Left ventricle myocardium inferior (tissue), 1 donor: ENCODE measurements at regions not wholly inside any gene's neighbourhood (a gene's known extent, or its start where the extent isn't known, plus 50 kb on each side); places are given as distances from the start of the nearest gene placed in this dataset.

Experiments used
- DNase-seq: peaks from one replicate; pipeline ENCODE4 v3.0.0-alpha.2; 2020
- H3K27ac ChIP-seq: fragments of 200-600 bp; replicated peaks from 2 replicates; pipeline ENCODE4 v1.8.0; 2021
- H3K27me3 ChIP-seq: fragments of 200-600 bp; 2 replicates; pipeline ENCODE4 v1.8.0; 2021; ENCODE audit warnings: low read depth
- H3K36me3 ChIP-seq: fragments of 200-600 bp; 2 replicates; pipeline ENCODE4 v1.8.0; 2021
- H3K4me1 ChIP-seq: fragments of 200-600 bp; 2 replicates; pipeline ENCODE4 v1.8.0; 2021
- H3K4me3 ChIP-seq: fragments of 200-600 bp; 2 replicates; pipeline ENCODE4 v1.8.0; 2021; ENCODE audit warnings: mild to moderate bottlenecking, moderate library complexity
- H3K9me3 ChIP-seq: fragments of 200-600 bp; replicated peaks from 2 replicates; pipeline ENCODE4 v1.8.0; 2021
- intact Hi-C: fragments of 100-400 bp; cut with micrococcal nuclease; formaldehyde crosslinking; loops from one replicate; pipeline ENCODE4 v1.11.0; 2022
- TF ChIP-seq, protein P1 (sequence below): fragments of 200-600 bp; IDR thresholded peaks from 2 replicates; pipeline ENCODE4 v1.8.0; 2021; ENCODE audit warnings: antibody characterized with exemption, mild to moderate bottlenecking, borderline replicate concordance
- donor health status: DM: no; HTN: yes; CAD: no; lungs with severe emphysema.

GRCh38 chr3:82413171-82413570, 651.7 kb upstream of the GBE1 start:
- Histone ChIP-seq H3K27me3 (no peaks in the 10 kb centered on the region), H3K4me3 (no peak overlapping the region), H3K27ac (no peak overlapping the region), H3K4me1 (no peaks in the 10 kb centered on the region), H3K36me3 (no peaks in the 10 kb centered on the region), H3K9me3 (no peaks in the 10 kb centered on the region)
- no peak for DNase-seq
- intact Hi-C loops: no loop called here
- TF ChIP-seq, protein P1, sequence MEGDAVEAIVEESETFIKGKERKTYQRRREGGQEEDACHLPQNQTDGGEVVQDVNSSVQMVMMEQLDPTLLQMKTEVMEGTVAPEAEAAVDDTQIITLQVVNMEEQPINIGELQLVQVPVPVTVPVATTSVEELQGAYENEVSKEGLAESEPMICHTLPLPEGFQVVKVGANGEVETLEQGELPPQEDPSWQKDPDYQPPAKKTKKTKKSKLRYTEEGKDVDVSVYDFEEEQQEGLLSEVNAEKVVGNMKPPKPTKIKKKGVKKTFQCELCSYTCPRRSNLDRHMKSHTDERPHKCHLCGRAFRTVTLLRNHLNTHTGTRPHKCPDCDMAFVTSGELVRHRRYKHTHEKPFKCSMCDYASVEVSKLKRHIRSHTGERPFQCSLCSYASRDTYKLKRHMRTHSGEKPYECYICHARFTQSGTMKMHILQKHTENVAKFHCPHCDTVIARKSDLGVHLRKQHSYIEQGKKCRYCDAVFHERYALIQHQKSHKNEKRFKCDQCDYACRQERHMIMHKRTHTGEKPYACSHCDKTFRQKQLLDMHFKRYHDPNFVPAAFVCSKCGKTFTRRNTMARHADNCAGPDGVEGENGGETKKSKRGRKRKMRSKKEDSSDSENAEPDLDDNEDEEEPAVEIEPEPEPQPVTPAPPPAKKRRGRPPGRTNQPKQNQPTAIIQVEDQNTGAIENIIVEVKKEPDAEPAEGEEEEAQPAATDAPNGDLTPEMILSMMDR: no peak

- H3K4me3 ChIP-seq: no peak overlapping the region
- DNase-seq: no peak
- no peak overlapping the region for H3K27ac ChIP-seq
- no peaks in the 10 kb centered on the region for H3K9me3 ChIP-seq
- H3K4me1 ChIP-seq: no peaks in the 10 kb centered on the region
- H3K36me3 ChIP-seq: no peaks in the 10 kb centered on the region
- TF ChIP-seq, protein P1: no peak
- intact Hi-C loops: no loop called here
- H3K27me3 ChIP-seq: no peaks in the 10 kb centered on the region
These were observed 648.9 kb upstream of the GBE1 start for GRCh38 chr3:82410366-82410765.

GRCh38 chr3:82409842-82410241, 648.4 kb upstream of the GBE1 start:
- Histone ChIP-seq H3K36me3 (no peaks in the 10 kb centered on the region), H3K27me3 (no peaks in the 10 kb centered on the region), H3K27ac (no peak overlapping the region), H3K9me3 (no peaks in the 10 kb centered on the region), H3K4me3 (no peak overlapping the region), H3K4me1 (no peaks in the 10 kb centered on the region)
- no peak for DNase-seq
- intact Hi-C loops: no loop called here
- TF ChIP-seq, protein P1: no peak

GRCh38 chr3:82392203-82392775, 630.8 kb upstream of the GBE1 start:
- intact Hi-C loops: no loop called here
- Histone ChIP-seq H3K4me1 (no peaks in the 10 kb centered on the region), H3K27me3 (no peaks in the 10 kb centered on the region), H3K36me3 (no peaks in the 10 kb centered on the region), H3K9me3 (no peaks in the 10 kb centered on the region), H3K4me3 (no peak overlapping the region), H3K27ac (no peak overlapping the region)
- DNase-seq: no peak
- TF ChIP-seq, protein P1: no peak

- TF ChIP-seq, protein P1: no peak
- no peaks in the 10 kb centered on the region for H3K27me3 ChIP-seq
- intact Hi-C loops: no loop called here
- no peaks in the 10 kb centered on the region for H3K4me1 ChIP-seq
- H3K4me3 ChIP-seq: no peak overlapping the region
- no peak for DNase-seq
- no peak overlapping the region for H3K27ac ChIP-seq
- H3K9me3 ChIP-seq: no peaks in the 10 kb centered on the region
- H3K36me3 ChIP-seq: no peaks in the 10 kb centered on the region
These were observed 629.4 kb upstream of the GBE1 start for GRCh38 chr3:82390868-82391267.

GRCh38 chr3:82386647-82387046, 625.2 kb upstream of the GBE1 start:
- Histone ChIP-seq H3K4me3 (no peak overlapping the region), H3K27me3 (no peaks in the 10 kb centered on the region), H3K36me3 (no peaks in the 10 kb centered on the region), H3K9me3 (no peaks in the 10 kb centered on the region), H3K4me1 (no peaks in the 10 kb centered on the region), H3K27ac (no peak overlapping the region)
- TF ChIP-seq, protein P1: no peak
- DNase-seq: no peak
- intact Hi-C loops: no loop called here
